Hepatocyte (in vitro differentiated cells): ENCODE measurements at regions not wholly inside any gene's neighbourhood (a gene's known extent, or its start where the extent isn't known, plus 50 kb on each side); places are given as distances from the start of the nearest gene placed in this dataset.
A peak's percentile ranks its signal among the peaks of the same experiment; 100 is the strongest.

Experiments
- DNase-seq: peaks from one replicate; pipeline ENCODE4 v3.0.0-alpha.2; 2016; ENCODE audit warnings: low spot score
- H2AFZ ChIP-seq: fragments of 200-600 bp; sonication (generic); 2 replicates; pipeline ENCODE4 v1.6.0; 2016; ENCODE audit warnings: antibody characterized with exemption, mild to moderate bottlenecking
- H3K27ac ChIP-seq: fragments of 200-600 bp; sonication (generic); 2 replicates; pipeline ENCODE4 v1.5.1; 2016; ENCODE audit warnings: mild to moderate bottlenecking
- H3K27me3 ChIP-seq: fragments of 200-600 bp; sonication (generic); 2 replicates; pipeline ENCODE4 v1.6.1; 2016
- H3K36me3 ChIP-seq: fragments of 200-600 bp; sonication (generic); replicated peaks from 2 replicates; pipeline ENCODE4 v1.5.1; 2016; ENCODE audit warnings: low read depth; ENCODE audit not compliant: insufficient read depth
- H3K4me1 ChIP-seq: fragments of 200-600 bp; sonication (generic); 2 replicates; pipeline ENCODE4 v1.5.1; 2016; ENCODE audit warnings: mild to moderate bottlenecking, moderate library complexity; ENCODE audit not compliant: insufficient read depth
- H3K4me2 ChIP-seq: fragments of 200-600 bp; sonication (generic); 2 replicates; pipeline ENCODE4 v1.6.0; 2016
- H3K4me3 ChIP-seq: fragments of 200-600 bp; sonication (generic); 2 replicates; pipeline ENCODE4 v1.5.1; 2016; ENCODE audit warnings: mild to moderate bottlenecking
- H3K79me2 ChIP-seq: fragments of 200-600 bp; sonication (generic); 2 replicates; pipeline ENCODE4 v1.6.0; 2017; ENCODE audit warnings: mild to moderate bottlenecking
- H3K9me2 ChIP-seq: fragments of 200-600 bp; sonication (generic); replicated peaks from 2 replicates; pipeline ENCODE4 v1.6.0; 2017; ENCODE audit warnings: mild to moderate bottlenecking; ENCODE audit not compliant: insufficient read depth
- H3K9me3 ChIP-seq: fragments of 200-600 bp; sonication (generic); 2 replicates; pipeline ENCODE4 v1.5.1; 2016; ENCODE audit warnings: low read depth, mild to moderate bottlenecking
- H4K20me1 ChIP-seq: fragments of 200-600 bp; sonication (generic); 2 replicates; pipeline ENCODE4 v1.6.0; 2016; ENCODE audit warnings: mild to moderate bottlenecking; ENCODE audit not compliant: insufficient read depth, poor library complexity, severe bottlenecking
- CTCF ChIP-seq: fragments of 200-600 bp; sonication (generic); IDR thresholded peaks from 2 replicates; pipeline ENCODE4 v1.5.1; 2016; ENCODE audit warnings: antibody characterized with exemption, mild to moderate bottlenecking; ENCODE audit not compliant: poor library complexity
- EZH2 ChIP-seq: fragments of 200-600 bp; sonication (generic); IDR thresholded peaks from 2 replicates; pipeline ENCODE4 v1.6.1; 2016; ENCODE audit warnings: antibody characterized with exemption, mild to moderate bottlenecking, borderline replicate concordance
- EZH2phosphoT487 ChIP-seq: fragments of 200-600 bp; sonication (generic); IDR thresholded peaks from one replicate; pipeline ENCODE4 v1.6.1; 2018; ENCODE audit warnings: antibody characterized with exemption, mild to moderate bottlenecking, low read depth, moderate library complexity; ENCODE audit not compliant: unreplicated experiment, severe bottlenecking
- WGBS: methylation state at CpG from one replicate; pipeline ENCODE4 v1.1.6; 2016; ENCODE audit warnings: low lambda C conversion rate; ENCODE audit errors: missing lambda C conversion rate; 5-methylcytosine and 5-hydroxymethylcytosine counted together

GRCh38 chr2:47303341-47304148 is 65.6 kb upstream of the EPCAM start:
- 16% methylated on average over 3 of the region's 3 CpGs for WGBS
- H4K20me1 ChIP-seq = no peaks in the 10 kb centered on the region
- H3K9me3 ChIP-seq = no peaks in the 10 kb centered on the region
- DNase-seq = no peak
- H3K27ac ChIP-seq = peak overlapping the region; percentile 62
- H3K79me2 ChIP-seq = no peaks in the 10 kb centered on the region
- no peaks in the 10 kb centered on the region for H3K9me2 ChIP-seq
- H2AFZ ChIP-seq = no peak overlapping the region
- TF ChIP-seq CTCF = no peak
- no peak for TF ChIP-seq EZH2
- no peak for TF ChIP-seq EZH2phosphoT487
- H3K4me1 ChIP-seq = peaks cover 13% of the 10 kb centered on the region
- no peaks in the 10 kb centered on the region for H3K36me3 ChIP-seq
- no peaks in the 10 kb centered on the region for H3K27me3 ChIP-seq
- H3K4me2 ChIP-seq = peak overlapping the region; percentile 47
- H3K4me3 ChIP-seq = no peak overlapping the region

GRCh38 chr2:47302308-47302707 is 66.8 kb upstream of the EPCAM start:
- H3K27ac ChIP-seq = peak overlapping the region; percentile 62
- no peak for TF ChIP-seq EZH2phosphoT487
- no peak for TF ChIP-seq CTCF
- TF ChIP-seq EZH2 = no peak
- no peaks in the 10 kb centered on the region for H3K36me3 ChIP-seq
- no peak for DNase-seq
- H3K9me2 ChIP-seq = no peaks in the 10 kb centered on the region
- H3K27me3 ChIP-seq = no peaks in the 10 kb centered on the region
- 79% methylated on average over 8 of the region's 8 CpGs for WGBS
- peaks cover 11% of the 10 kb centered on the region for H3K4me1 ChIP-seq
- no peaks in the 10 kb centered on the region for H3K79me2 ChIP-seq
- no peak overlapping the region for H3K4me2 ChIP-seq
- no peak overlapping the region for H3K4me3 ChIP-seq
- H3K9me3 ChIP-seq = no peaks in the 10 kb centered on the region
- H4K20me1 ChIP-seq = no peaks in the 10 kb centered on the region
- H2AFZ ChIP-seq = no peak overlapping the region

- WGBS = 78% methylated on average over 4 of the region's 4 CpGs
- H4K20me1 ChIP-seq = no peaks in the 10 kb centered on the region
Observed at GRCh38 chr2:47301731-47302130, 67.4 kb upstream of the EPCAM start.

More at GRCh38 chr2:47301731-47302130, 67.4 kb upstream of the EPCAM start:
- peaks cover 7% of the 10 kb centered on the region for H3K4me1 ChIP-seq
- no peak for DNase-seq
- no peak overlapping the region for H3K27ac ChIP-seq
- H3K4me3 ChIP-seq = no peak overlapping the region
- H3K79me2 ChIP-seq = no peaks in the 10 kb centered on the region
- H2AFZ ChIP-seq = no peak overlapping the region
- H3K9me2 ChIP-seq = no peaks in the 10 kb centered on the region
- no peaks in the 10 kb centered on the region for H3K9me3 ChIP-seq
- TF ChIP-seq EZH2 = no peak
- TF ChIP-seq CTCF = no peak
- no peak for TF ChIP-seq EZH2phosphoT487
- no peaks in the 10 kb centered on the region for H3K36me3 ChIP-seq
- H3K4me2 ChIP-seq = no peak overlapping the region
- H3K27me3 ChIP-seq = no peaks in the 10 kb centered on the region
